HEK293T (cell line): ENCODE measurements at regions not wholly inside any gene's neighbourhood (a gene's known extent, or its start where the extent isn't known, plus 50 kb on each side); places are given as distances from the start of the nearest gene placed in this dataset.
"Not testable (repeated sequence)": the region's sequence is repeated elsewhere in the genome, so short reads cannot be mapped to it uniquely, and the experiment has no call there.

ENCODE experiments used
- CTCF ChIA-PET: fragments of 350-600 bp; formaldehyde crosslinking; extraction: SDS; loops from one replicate; lab custom pipeline; 2021; ENCODE audit warnings: antibody characterized with exemption, inconsistent platforms; lab: Yijun Ruan, JAX
- POLR2A ChIA-PET: fragments of 350-600 bp; formaldehyde crosslinking; extraction: SDS; loops from one replicate; lab custom pipeline; 2020; ENCODE audit warnings: antibody characterized with exemption, inconsistent platforms; lab: Yijun Ruan, JAX
- DNase-seq: peaks from one replicate; pipeline ENCODE4 v3.0.0; 2012; ENCODE audit warnings: mixed read lengths; ENCODE audit errors: extremely low spot score
- ARNT ChIP-seq: fragments of 450-650 bp; IDR thresholded peaks from 2 replicates; pipeline ENCODE4 v1.6.1; 2017; ENCODE audit warnings: mild to moderate bottlenecking
- BHLHE40 ChIP-seq: fragments of 450-650 bp; IDR thresholded peaks from 2 replicates; pipeline ENCODE4 v1.6.1; 2016; ENCODE audit warnings: mild to moderate bottlenecking, moderate library complexity, borderline replicate concordance
- CTBP1 ChIP-seq: fragments of 450-650 bp; IDR thresholded peaks from 2 replicates; pipeline ENCODE4 v1.6.1; 2016; ENCODE audit warnings: borderline replicate concordance
- ELF4 ChIP-seq: fragments of 450-650 bp; IDR thresholded peaks from 2 replicates; pipeline ENCODE4 v1.6.1; 2017; ENCODE audit warnings: antibody characterized with exemption
- FOXA1 ChIP-seq: fragments of 450-650 bp; IDR thresholded peaks from 2 replicates; pipeline ENCODE4 v1.6.1; 2016; ENCODE audit warnings: mild to moderate bottlenecking
- FOXK2 ChIP-seq: fragments of 450-650 bp; IDR thresholded peaks from 2 replicates; pipeline ENCODE4 v1.6.1; 2016; ENCODE audit warnings: mild to moderate bottlenecking
- FOXM1 ChIP-seq: fragments of 450-650 bp; IDR thresholded peaks from 2 replicates; pipeline ENCODE4 v1.6.1; 2017; ENCODE audit warnings: mild to moderate bottlenecking, borderline replicate concordance
- HDGF ChIP-seq: fragments of 450-650 bp; IDR thresholded peaks from 2 replicates; pipeline ENCODE4 v1.6.1; 2017; ENCODE audit warnings: antibody characterized with exemption, borderline replicate concordance
- L3MBTL2 ChIP-seq: fragments of 450-650 bp; conservative IDR thresholded peaks from 2 replicates; pipeline ENCODE4 v1.6.1; 2016; ENCODE audit warnings: mild to moderate bottlenecking
- LEF1 ChIP-seq: fragments of 450-650 bp; IDR thresholded peaks from 2 replicates; pipeline ENCODE4 v1.6.1; 2017; ENCODE audit warnings: mild to moderate bottlenecking, borderline replicate concordance
- NFRKB ChIP-seq: fragments of 450-650 bp; IDR thresholded peaks from 2 replicates; pipeline ENCODE4 v1.6.1; 2016; ENCODE audit warnings: mild to moderate bottlenecking, moderate library complexity
- SP1 ChIP-seq: fragments of 450-650 bp; IDR thresholded peaks from 2 replicates; pipeline ENCODE4 v1.6.1; 2017
- SUZ12 ChIP-seq: fragments of 450-650 bp; IDR thresholded peaks from 2 replicates; pipeline ENCODE4 v1.6.1; 2016; ENCODE audit warnings: mild to moderate bottlenecking
- TARDBP ChIP-seq: fragments of 450-650 bp; IDR thresholded peaks from 2 replicates; pipeline ENCODE4 v1.6.1; 2016
- ZNF384 ChIP-seq: fragments of 450-650 bp; IDR thresholded peaks from 2 replicates; pipeline ENCODE4 v1.6.1; 2016
- TF ChIP-seq, protein P1 (sequence below): fragments of 450-650 bp; IDR thresholded peaks from 2 replicates; pipeline ENCODE4 v1.6.1; 2016

DNA sequence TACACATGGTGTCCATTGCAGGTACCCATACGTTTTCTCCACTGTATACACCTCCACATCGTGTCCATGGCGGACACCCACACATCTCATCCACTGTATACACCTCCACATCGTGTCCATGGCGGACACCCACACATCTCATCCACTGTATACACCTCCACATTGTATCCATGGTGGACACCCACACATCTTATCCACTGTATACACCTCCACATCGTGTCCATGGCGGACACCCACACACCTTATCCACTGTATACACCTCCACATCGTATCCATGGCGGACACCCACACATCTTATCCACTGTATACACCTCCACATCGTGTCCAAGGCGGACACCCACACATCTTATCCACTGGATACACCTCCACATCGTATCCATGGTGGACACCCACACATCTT is 50.4 kb upstream of the TTC34 start:
- POLR2A ChIA-PET, DNase-seq, CTCF ChIA-PET: not testable (repeated sequence)

DNA sequence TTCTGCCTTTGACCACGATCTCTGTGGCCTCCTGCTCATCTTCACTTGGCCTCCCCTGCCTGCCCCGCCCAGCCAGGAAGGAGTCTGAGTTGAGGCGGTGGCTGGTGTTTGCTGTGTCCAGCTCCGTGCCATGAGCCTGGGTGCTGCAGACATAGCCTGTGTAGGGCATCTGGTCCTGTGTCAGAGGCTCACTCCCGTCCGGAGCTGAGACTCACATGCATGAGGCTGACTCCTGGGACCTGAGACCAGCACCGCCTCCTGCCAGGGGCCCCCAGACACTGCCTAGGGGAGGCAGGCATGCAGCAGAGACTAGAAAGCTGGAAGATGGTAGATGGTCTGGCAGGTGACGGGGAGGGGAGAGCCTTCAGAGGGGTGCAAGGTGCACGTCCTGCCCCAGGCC is 52.2 kb upstream of the TTC34 start:
- no peak for DNase-seq
- ChIA-PET CTCF (no interaction called here), POLR2A (no interaction called here)
- TF ChIP-seq FOXM1 (no peak), CTBP1 (no peak), BHLHE40 (no peak), LEF1 (no peak), HDGF (no peak), SP1 (no peak)

DNA sequence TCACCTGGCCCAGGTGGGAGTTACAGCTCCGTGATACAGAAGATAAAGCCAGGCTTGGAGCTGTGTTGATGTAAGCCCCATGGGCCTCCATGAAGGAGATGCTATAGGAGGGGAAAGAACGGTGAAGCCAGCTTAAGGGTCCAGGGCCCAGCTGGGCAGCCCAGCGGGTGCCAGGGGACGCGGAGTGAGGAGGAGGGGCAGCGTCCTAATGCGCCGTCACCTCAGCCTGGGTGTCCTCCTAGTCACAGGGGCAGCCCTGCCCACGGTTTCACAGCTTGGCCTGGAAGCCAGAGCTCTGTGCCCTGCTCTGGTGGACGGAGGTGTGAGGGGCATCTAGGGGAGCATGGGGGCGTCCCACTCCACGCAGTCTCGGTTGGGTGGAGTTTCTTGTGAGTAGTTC is 52.7 kb upstream of the TTC34 start:
- no peak for TF ChIP-seq L3MBTL2
- no peak for TF ChIP-seq TARDBP
- no peak for TF ChIP-seq BHLHE40
- TF ChIP-seq CTBP1, result no peak
- no peak for TF ChIP-seq ZNF384
- TF ChIP-seq ARNT, result no peak
- TF ChIP-seq, protein P1, sequence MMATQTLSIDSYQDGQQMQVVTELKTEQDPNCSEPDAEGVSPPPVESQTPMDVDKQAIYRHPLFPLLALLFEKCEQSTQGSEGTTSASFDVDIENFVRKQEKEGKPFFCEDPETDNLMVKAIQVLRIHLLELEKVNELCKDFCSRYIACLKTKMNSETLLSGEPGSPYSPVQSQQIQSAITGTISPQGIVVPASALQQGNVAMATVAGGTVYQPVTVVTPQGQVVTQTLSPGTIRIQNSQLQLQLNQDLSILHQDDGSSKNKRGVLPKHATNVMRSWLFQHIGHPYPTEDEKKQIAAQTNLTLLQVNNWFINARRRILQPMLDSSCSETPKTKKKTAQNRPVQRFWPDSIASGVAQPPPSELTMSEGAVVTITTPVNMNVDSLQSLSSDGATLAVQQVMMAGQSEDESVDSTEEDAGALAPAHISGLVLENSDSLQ, result no peak
- ChIA-PET CTCF (no interaction called here), POLR2A (no interaction called here)
- DNase-seq, result no peak

DNA sequence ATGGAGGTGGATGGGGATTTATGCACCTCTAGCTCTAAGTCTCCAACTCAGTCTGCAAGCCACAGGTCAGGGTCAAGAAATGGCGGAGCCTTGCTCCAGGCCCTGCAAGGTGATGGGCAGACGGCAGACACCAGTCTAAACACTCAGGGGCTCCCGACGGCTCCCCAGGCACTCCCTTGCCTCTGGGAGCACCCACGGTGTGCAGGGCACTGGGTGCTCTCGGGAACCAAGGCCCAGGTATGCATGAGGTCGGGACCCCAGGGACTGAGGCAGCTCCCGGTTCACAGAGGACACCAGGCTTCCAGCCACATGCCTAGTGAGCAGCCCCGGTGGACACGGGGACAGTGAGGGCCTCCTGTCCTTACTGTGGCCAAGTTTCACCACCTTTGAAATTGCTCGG is 53.1 kb upstream of the TTC34 start:
- DNase-seq, result no peak
- ChIA-PET CTCF (no interaction called here), POLR2A (no interaction called here)
- TF ChIP-seq LEF1, result no peak
- no peak for TF ChIP-seq FOXM1
- no peak for TF ChIP-seq ARNT
- TF ChIP-seq TARDBP, result no peak
- TF ChIP-seq L3MBTL2, result no peak
- no peak for TF ChIP-seq ELF4
- no peak for TF ChIP-seq CTBP1
- no peak for TF ChIP-seq SP1
- TF ChIP-seq HDGF, result no peak
- TF ChIP-seq FOXK2, result no peak
- TF ChIP-seq, protein P1, result no peak

DNA sequence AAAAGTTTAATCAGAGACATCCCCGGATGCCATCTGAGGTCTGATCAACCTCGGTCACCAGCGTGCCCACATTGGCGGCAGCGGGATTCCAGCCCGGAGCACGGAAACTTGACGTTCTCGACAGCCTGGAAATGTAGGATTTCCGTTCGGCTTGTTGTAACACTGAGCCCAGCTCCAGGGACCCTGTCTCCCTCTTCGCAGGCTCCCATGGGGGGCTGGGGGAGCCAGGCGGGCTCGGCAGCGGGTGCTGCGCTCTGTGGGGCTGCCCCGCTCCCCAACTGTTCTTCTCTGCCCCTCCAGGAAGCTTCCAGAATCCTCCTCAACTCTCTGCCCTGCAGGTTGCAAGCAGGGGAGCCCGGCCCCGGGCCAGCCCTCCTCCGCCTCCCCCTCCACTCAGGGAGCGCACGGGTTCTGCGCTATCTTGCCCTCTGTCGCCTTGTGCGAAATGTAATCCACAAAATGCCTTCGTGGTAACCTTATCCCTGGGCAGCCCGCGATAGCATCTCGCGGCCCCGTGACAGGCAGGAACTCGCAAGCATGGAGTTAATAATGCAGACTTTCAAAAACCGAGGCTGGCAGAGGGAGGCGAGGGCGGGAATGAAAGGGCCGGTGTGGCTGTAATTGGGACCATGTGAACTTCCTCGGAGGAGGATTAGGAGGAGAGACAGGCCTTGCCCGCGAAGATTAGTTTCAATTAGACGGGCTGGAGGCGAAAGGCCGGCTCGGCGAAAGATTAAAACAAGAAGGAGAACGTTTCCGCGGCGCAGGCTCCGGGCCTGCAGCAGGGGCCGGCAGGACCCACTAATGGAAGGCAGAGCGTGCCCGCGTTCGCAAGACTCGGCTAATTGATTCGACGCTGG is 53.9 kb upstream of the TTC34 start:
- DNase-seq, result no peak
- CTCF ChIA-PET, result no interaction called here
- POLR2A ChIA-PET, result no interaction called here
- TF ChIP-seq ZNF384 (no peak), NFRKB (no peak), FOXA1 (no peak), HDGF (no peak), ARNT (no peak), CTBP1 (no peak)

DNA sequence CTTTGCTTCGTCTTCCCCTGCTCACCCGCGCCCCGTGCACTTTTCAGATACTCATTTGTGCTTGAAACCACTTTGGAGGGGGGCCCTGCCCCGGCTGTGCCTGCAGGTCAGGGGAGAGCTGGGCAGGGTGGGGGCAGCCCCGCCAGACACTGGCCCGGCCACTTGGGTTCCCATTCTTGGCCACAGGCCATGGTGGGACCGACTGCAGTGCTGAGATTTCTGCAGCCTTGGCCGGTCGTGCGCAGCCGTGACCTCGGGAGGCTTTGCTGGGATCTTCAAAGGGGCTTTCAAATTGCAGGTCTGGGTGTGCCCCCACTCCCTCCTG is 54.5 kb upstream of the TTC34 start:
- CTCF ChIA-PET, result no interaction called here
- DNase-seq, result no peak
- POLR2A ChIA-PET, result no interaction called here
- TF ChIP-seq FOXA1 (no peak), L3MBTL2 (no peak), FOXM1 (no peak), LEF1 (no peak), HDGF (no peak), TARDBP (no peak), SP1 (no peak)

DNA sequence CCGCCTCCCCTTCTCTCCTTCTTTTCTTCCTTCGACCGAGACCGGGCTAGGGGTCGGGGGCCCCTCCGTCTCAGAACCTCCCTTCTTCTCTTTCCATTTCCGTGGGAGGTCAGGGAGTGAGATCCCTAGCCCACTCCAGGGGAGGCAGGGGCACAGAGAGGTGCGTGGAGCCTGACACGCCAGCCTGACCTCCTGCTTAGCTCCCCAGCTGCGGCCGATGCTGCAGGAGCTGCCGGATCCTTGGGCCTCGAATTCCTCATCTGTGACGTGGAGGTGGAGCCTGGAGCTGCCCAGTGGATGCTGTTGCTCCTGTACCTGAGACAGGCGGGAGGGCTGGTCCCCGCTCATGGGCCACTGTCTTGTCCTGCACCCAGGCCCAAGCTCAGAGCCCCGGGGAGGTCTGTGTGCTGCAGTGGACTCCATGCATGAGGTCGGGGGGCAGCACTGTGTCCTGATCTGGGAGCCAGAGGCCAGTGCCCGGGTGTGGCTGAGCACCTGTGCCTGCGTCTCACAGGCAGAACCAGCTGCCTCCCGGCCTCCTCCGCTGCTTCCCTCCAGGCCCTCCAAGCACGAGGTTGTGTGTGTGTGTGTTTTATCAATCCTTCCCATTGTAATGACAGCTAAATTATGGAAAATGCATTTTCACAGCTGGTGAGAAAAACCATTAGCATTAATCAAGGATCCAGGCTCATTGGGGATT is 55.3 kb upstream of the TTC34 start:
- CTCF ChIA-PET, result no interaction called here
- DNase-seq, result no peak
- POLR2A ChIA-PET, result no interaction called here
- no peak for TF ChIP-seq ELF4
- no peak for TF ChIP-seq FOXA1
- TF ChIP-seq L3MBTL2, result no peak
- TF ChIP-seq CTBP1, result no peak
- TF ChIP-seq ARNT, result no peak
- no peak for TF ChIP-seq HDGF
- TF ChIP-seq, protein P1, result no peak
- TF ChIP-seq FOXM1, result no peak
- TF ChIP-seq ZNF384, result no peak
- TF ChIP-seq SP1, result no peak
- TF ChIP-seq LEF1, result no peak
- TF ChIP-seq SUZ12, result no peak
- no peak for TF ChIP-seq BHLHE40
- TF ChIP-seq NFRKB, result no peak
- no peak for TF ChIP-seq TARDBP
- TF ChIP-seq FOXK2, result no peak
